SH-SY5Y (cell line): ENCODE measurements at regions not wholly inside any gene's neighbourhood (a gene's known extent, or its start where the extent isn't known, plus 50 kb on each side); places are given as distances from the start of the nearest gene placed in this dataset.

Experiments
- GATA2 ChIP-seq: IDR thresholded peaks from 2 replicates; pipeline ENCODE4 v1.6.1; 2011; ENCODE audit warnings: mild to moderate bottlenecking, low read depth, low read length
- GATA3 ChIP-seq: IDR thresholded peaks from 2 replicates; pipeline ENCODE4 v1.6.1; 2011; ENCODE audit warnings: low read depth, mild to moderate bottlenecking, low read length, moderate library complexity

GRCh38 chrX:109890910-109891502, 111.9 kb upstream of the TMEM164 start:
- TF ChIP-seq GATA3 (no peak), GATA2 (no peak)
